Esophagus squamous epithelium (tissue), 5 donors: ENCODE measurements at regions not wholly inside any gene's neighbourhood (a gene's known extent, or its start where the extent isn't known, plus 50 kb on each side); places are given as distances from the start of the nearest gene placed in this dataset.

ENCODE experiments used
- DNase-seq: peaks from one replicate; lab custom pipeline; 2025; lab: John Stamatoyannopoulos, UW
- H3K27ac ChIP-seq, 4 donors: fragments of 200-600 bp; sonication (generic); one replicate each; pipeline ENCODE4 v1.5.1; 2016 to 2019; ENCODE audit warnings: mild to moderate bottlenecking in 1 of 4
- H3K27me3 ChIP-seq, 4 donors: fragments of 200-600 bp; sonication (generic); 1 replicate in 3 of 4; 2 replicates in 1 of 4; pipeline versions ENCODE4 v1.5.1 to v1.6.0; 2017 to 2021; ENCODE audit warnings: antibody characterized with exemption in 1 of 4
- H3K36me3 ChIP-seq, 3 donors: fragments of 200-600 bp; sonication (generic); one replicate each; pipeline ENCODE4 v1.5.1; 2016 to 2019
- H3K4me1 ChIP-seq, 3 donors: fragments of 200-600 bp; sonication (generic); one replicate each; pipeline ENCODE4 v1.5.1; 2017 to 2019
- H3K4me3 ChIP-seq, 4 donors: fragments of 200-600 bp; sonication (generic); 1 replicate in 3 of 4; 2 replicates in 1 of 4; pipeline ENCODE4 v1.5.1; 2016 to 2019; ENCODE audit warnings: mild to moderate bottlenecking in 2 of 4, moderate library complexity in 1 of 4
- H3K9me3 ChIP-seq, 3 donors: fragments of 200-600 bp; sonication (generic); one replicate each; pipeline ENCODE4 v1.5.1; 2016 to 2019
- CTCF ChIP-seq, 6 experiments: fragments of 450-650 bp in 4 of 6; fragments of 200-600 bp in 2 of 6; sonication (generic) in 2 of 6; IDR thresholded peaks; one replicate each; pipeline ENCODE4 v1.5.1; 2016 to 2019; ENCODE audit warnings: antibody characterized with exemption in 6 of 6, mild to moderate bottlenecking in 4 of 6, moderate library complexity in 4 of 6
- POLR2A ChIP-seq, 4 donors: fragments of 450-650 bp; IDR thresholded peaks; one replicate each; pipeline ENCODE4 v1.6.1; 2017; ENCODE audit warnings: antibody characterized with exemption in 4 of 4, mild to moderate bottlenecking in 4 of 4, moderate library complexity in 3 of 4
- WGBS, 2 donors: methylation state at CpG; one replicate each; pipeline ENCODE4 v1.1.5; 2018; 5-methylcytosine and 5-hydroxymethylcytosine counted together
- intact Hi-C: fragments of 100-400 bp; cut with DNase I; formaldehyde crosslinking; loops from one replicate; pipeline ENCODE4 v1.15.0; 2022
- donor health status: DM: yes; HTN: yes; CAD: no.

- 93% methylated on average over 4 of the region's 5 CpGs; no CpG with 5 or more reads in 1 of the 2 donors for WGBS, 2 donors
- TF ChIP-seq POLR2A (IDR thresholded peaks at IDR 0.05) (no peak), CTCF (IDR thresholded peaks at IDR 0.05) (no peak)
- Histone ChIP-seq H3K4me1 (no peaks in the 10 kb centered on the region), H3K9me3 (no peaks in the 10 kb centered on the region), H3K27ac (no peak overlapping the region), H3K27me3 (no peaks in the 10 kb centered on the region), H3K4me3 (no peak overlapping the region), H3K36me3 (no peaks in the 10 kb centered on the region)
- no peak for DNase-seq
- intact Hi-C loops = no loop called here
Measured at GRCh38 chr2:129334128-129334527, 645.3 kb upstream of the RAB6C start.

- Histone ChIP-seq H3K36me3 (no peaks in the 10 kb centered on the region), H3K27ac (no peak overlapping the region), H3K4me3 (no peak overlapping the region), H3K4me1 (no peaks in the 10 kb centered on the region), H3K27me3 (no peaks in the 10 kb centered on the region), H3K9me3 (no peaks in the 10 kb centered on the region)
- 44 to 46% methylated on average over 9 to 11 of the region's 13 CpGs for WGBS, 2 donors
- intact Hi-C loops = no loop called here
- no peak for DNase-seq
- TF ChIP-seq CTCF (IDR thresholded peaks at IDR 0.05) (no peak), POLR2A (IDR thresholded peaks at IDR 0.05) (no peak)
Measured at GRCh38 chr2:129334696-129335410, 644.6 kb upstream of the RAB6C start.

- whole genome bisulfite sequencing, 2 donors = 86 to 94% methylated on average over 1 of the region's 1 CpG
- Histone ChIP-seq H3K27me3 (no peaks in the 10 kb centered on the region), H3K4me1 (no peaks in the 10 kb centered on the region), H3K36me3 (no peaks in the 10 kb centered on the region), H3K9me3 (peaks cover 0 to 5% (median 0%) of the 10 kb centered on the region in 3 donors), H3K27ac (no peak overlapping the region), H3K4me3 (no peak overlapping the region)
- TF ChIP-seq CTCF (IDR thresholded peaks at IDR 0.05) (no peak), POLR2A (IDR thresholded peaks at IDR 0.05) (no peak)
- DNase-seq = no peak
- intact Hi-C loops = no loop called here
Measured at GRCh38 chr2:129336276-129336675, 643.2 kb upstream of the RAB6C start.

- H3K27me3 ChIP-seq = no peaks in the 10 kb centered on the region
- H3K9me3 ChIP-seq = peaks cover 0 to 5% (median 0%) of the 10 kb centered on the region in 3 donors
- TF ChIP-seq CTCF (IDR thresholded peaks at IDR 0.05) (no peak), POLR2A (IDR thresholded peaks at IDR 0.05) (no peak)
- WGBS, 2 donors = 92 to 95% methylated on average over 6 of the region's 6 CpGs
- no peaks in the 10 kb centered on the region for H3K36me3 ChIP-seq
- no peak overlapping the region for H3K4me3 ChIP-seq
- H3K4me1 ChIP-seq = no peaks in the 10 kb centered on the region
- intact Hi-C loops = no loop called here
- DNase-seq = no peak
- no peak overlapping the region for H3K27ac ChIP-seq
Measured at GRCh38 chr2:129337076-129337475, 642.4 kb upstream of the RAB6C start.

- intact Hi-C loops = loop anchor here (5.0 kb wide), 1 partner anchor 238 kb away; no protein-coding TSS in a partner anchor
- H3K9me3 ChIP-seq = peaks cover 0 to 5% (median 0%) of the 10 kb centered on the region in 3 donors
- no peak for TF ChIP-seq POLR2A (IDR thresholded peaks at IDR 0.05)
- TF ChIP-seq CTCF (IDR thresholded peaks at IDR 0.05) = no peak
- 96 to 97% methylated on average over 1 of the region's 1 CpG for WGBS, 2 donors
- no peak overlapping the region for H3K27ac ChIP-seq
- no peak overlapping the region for H3K4me3 ChIP-seq
- DNase-seq = no peak
- H3K4me1 ChIP-seq = no peaks in the 10 kb centered on the region
- no peaks in the 10 kb centered on the region for H3K36me3 ChIP-seq
- no peaks in the 10 kb centered on the region for H3K27me3 ChIP-seq
Measured at GRCh38 chr2:129345540-129345939, 633.9 kb upstream of the RAB6C start.
